HepG2 (cell line): ENCODE measurements at regions not wholly inside any gene's neighbourhood (a gene's known extent, or its start where the extent isn't known, plus 50 kb on each side); places are given as distances from the start of the nearest gene placed in this dataset.

ENCODE experiments used
- ATAC-seq: fragments of 200-7000 bp; cut with Tn5 transposase; 3 replicates; pipeline ENCODE4 v1.9.1; 2020; ENCODE audit warnings: mild to moderate bottlenecking, moderate library complexity
- BruUV-seq: library from RNA; stranded (reverse); fragments of 400-500 nt; replicated peaks from 2 replicates; lab custom pipeline; 2021; lab: Mats Ljungman, UMichigan
- CTCF ChIA-PET: fragments of 300-600 bp; formaldehyde crosslinking; extraction: SDS; loops from one replicate; lab custom pipeline; 2021; ENCODE audit warnings: low total read pairs, inconsistent platforms, low intra/inter-chr PET ratio; lab: Yijun Ruan, JAX
- POLR2A ChIA-PET: fragments of 350-600 bp; sonication (Branson Sonifier 250); formaldehyde crosslinking; loops from one replicate; lab custom pipeline; 2020; ENCODE audit warnings: antibody characterized with exemption, inconsistent platforms; lab: Yijun Ruan, JAX
- DNase-seq: peaks from one replicate; pipeline ENCODE4 v3.0.0-alpha.2; 2015; ENCODE audit warnings: low spot score
- FAIRE-seq: peaks from 3 replicates; lab custom pipeline; 2011; peaks lifted over from hg19 to GRCh38; lab: Jason Lieb, UNC
- H2AFZ ChIP-seq: one replicate; pipeline ENCODE4 v1.6.1; 2011; ENCODE audit warnings: low read length, inconsistent platforms
- H3K27ac ChIP-seq: fragments of 300-600 bp; 3 replicates; pipeline ENCODE4 v1.8.0; 2011; ENCODE audit warnings: mixed run types, mild to moderate bottlenecking, mixed read lengths, low read length, inconsistent platforms; ENCODE audit not compliant: insufficient read depth; ENCODE audit errors: extremely low read length
- H3K27me3 ChIP-seq, 2 experiments: fragments of 200-600 bp in 1 of 2; 2 replicates in 1 of 2; 3 replicates in 1 of 2; pipeline versions ENCODE4 v1.6.0 to v1.8.0; 2011; ENCODE audit warnings: low read length in 2 of 2, mild to moderate bottlenecking in 2 of 2, moderate library complexity in 2 of 2, inconsistent platforms in 1 of 2; ENCODE audit not compliant: insufficient read depth in 2 of 2, control insufficient read depth in 1 of 2
- H3K36me3 ChIP-seq, 2 experiments: fragments of 200-600 bp in 1 of 2; replicated peaks in 1 of 2; 2 replicates in 1 of 2; 3 replicates in 1 of 2; pipeline versions ENCODE4 v1.5.1 to v1.8.0; 2011; ENCODE audit warnings: low read length in 2 of 2, inconsistent platforms in 1 of 2; ENCODE audit not compliant: insufficient read depth in 2 of 2, control insufficient read depth in 1 of 2
- H3K4me1 ChIP-seq: 2 replicates; pipeline ENCODE4 v1.5.1; 2012; ENCODE audit warnings: low read length, inconsistent platforms; ENCODE audit not compliant: insufficient read depth
- H3K4me2 ChIP-seq: 2 replicates; pipeline ENCODE4 v1.6.0; 2011; ENCODE audit warnings: low read depth, low read length, inconsistent platforms
- H3K4me3 ChIP-seq, 3 experiments: fragments of 200-600 bp in 1 of 3; sonication (generic), shearing (Covaris generic) in 1 of 3; replicated peaks in 1 of 3; 2 replicates each; pipeline ENCODE4 v1.5.1; 2011 to 2016; ENCODE audit warnings: low read length in 3 of 3, inconsistent platforms in 2 of 3, low read depth in 2 of 3, mild to moderate bottlenecking in 2 of 3, control low read depth in 1 of 3, mixed read lengths in 1 of 3; ENCODE audit not compliant: insufficient read depth in 1 of 3
- H3K79me2 ChIP-seq: one replicate; pipeline ENCODE4 v1.6.1; 2011; ENCODE audit warnings: low read length, inconsistent platforms; ENCODE audit not compliant: insufficient read depth
- H3K9ac ChIP-seq: 2 replicates; pipeline ENCODE4 v1.6.0; 2011; ENCODE audit warnings: mild to moderate bottlenecking, low read depth, low read length, inconsistent platforms; ENCODE audit not compliant: insufficient read depth
- H3K9me3 ChIP-seq: 2 replicates; pipeline ENCODE4 v1.5.1; 2012; ENCODE audit warnings: mild to moderate bottlenecking, low read length
- H4K20me1 ChIP-seq: 2 replicates; pipeline ENCODE4 v1.6.0; 2011; ENCODE audit warnings: inconsistent platforms, mild to moderate bottlenecking, low read length, moderate library complexity; ENCODE audit not compliant: insufficient read depth
- AFF4 ChIP-seq: sonication (generic); formaldehyde crosslinking; IDR thresholded peaks from 2 replicates; pipeline ENCODE4 v1.4.0; 2020; ENCODE audit warnings: missing genetic modification reagents
- ATF4 ChIP-seq, 2 experiments: fragments of 450-650 bp in 1 of 2; sonication (generic) in 1 of 2; formaldehyde crosslinking; IDR thresholded peaks; 2 replicates each; pipeline versions ENCODE4 v1.5.0 to v1.8.0; 2020 to 2022; ENCODE audit warnings: mild to moderate bottlenecking in 1 of 2, missing genetic modification reagents in 1 of 2
- ATF7 ChIP-seq, 2 experiments: fragments of 450-650 bp in 1 of 2; sonication (generic) in 1 of 2; formaldehyde crosslinking in 1 of 2; IDR thresholded peaks; 2 replicates each; pipeline versions ENCODE4 v1.4.0 to v1.6.1; 2016 to 2020; ENCODE audit warnings: antibody characterized with exemption in 1 of 2, mild to moderate bottlenecking in 1 of 2, missing genetic modification reagents in 1 of 2
- HOXA3 ChIP-seq: sonication (generic); formaldehyde crosslinking; IDR thresholded peaks from 2 replicates; pipeline ENCODE4 v1.5.0; 2020; ENCODE audit warnings: missing genetic modification reagents
- KLF6 ChIP-seq: IDR thresholded peaks from 2 replicates; pipeline ENCODE4 v1.8.0; 2016; ENCODE audit warnings: missing biosample characterization, missing genetic modification reagents
- NR2F2 ChIP-seq: IDR thresholded peaks from 2 replicates; pipeline ENCODE4 v1.6.1; 2012; ENCODE audit warnings: low read depth, inconsistent platforms, borderline replicate concordance
- PBX2 ChIP-seq: IDR thresholded peaks from 2 replicates; pipeline ENCODE4 v1.6.1; 2016; ENCODE audit warnings: control low read depth
- SSRP1 ChIP-seq: IDR thresholded peaks from 2 replicates; pipeline ENCODE4 v1.6.1; 2016; ENCODE audit warnings: control low read depth
- ZNF616 ChIP-seq: sonication (generic); formaldehyde crosslinking; IDR thresholded peaks from 2 replicates; pipeline ENCODE4 v1.5.0; 2020; ENCODE audit warnings: low read depth, mild to moderate bottlenecking, missing genetic modification reagents
- ZNF775 ChIP-seq: sonication (generic); formaldehyde crosslinking; IDR thresholded peaks from 2 replicates; pipeline ENCODE4 v1.4.0; 2020; ENCODE audit warnings: missing genetic modification reagents, mild to moderate bottlenecking, moderate library complexity, borderline replicate concordance
- ZNF800 ChIP-seq: sonication (generic); formaldehyde crosslinking; IDR thresholded peaks from 2 replicates; pipeline ENCODE4 v1.4.0; 2020; ENCODE audit warnings: missing genetic modification reagents
- ZUFSP ChIP-seq: sonication (generic); formaldehyde crosslinking; IDR thresholded peaks from 2 replicates; pipeline ENCODE4 v1.9.0; 2021; ENCODE audit warnings: missing genetic modification reagents, mild to moderate bottlenecking, borderline replicate concordance
- WGBS: methylation state at CpG from one replicate; pipeline ENCODE4 v1.1.6; 2017; ENCODE audit warnings: low lambda C conversion rate; 5-methylcytosine and 5-hydroxymethylcytosine counted together
- in situ Hi-C: cut with HindIII; loops from 2 replicates; pipeline ENCODE4 v1.10.0; 2017; ENCODE audit warnings: low pct_unique_long_range_greater_than_20kb; ENCODE audit not compliant: extremely low pct_ligation_motif_present
- intact Hi-C: fragments of 100-400 bp; cut with micrococcal nuclease; formaldehyde crosslinking; loops from one replicate; pipeline ENCODE4 v1.10.0; 2022; ENCODE audit not compliant: unreplicated experiment

- TF ChIP-seq PBX2 (no peak), ATF7 (IDR thresholded peaks at IDR 0.05) (peak; percentile 69), ATF7 (CRISPR knock-in tag; IDR thresholded peaks at IDR 0.05) (no peak)
These were observed 583.8 kb upstream of the GJE1 start (continued) for GRCh38 chr6:141548966-141549365.

- in situ Hi-C loops (no loop called here), intact Hi-C loops (no loop called here)
- Histone ChIP-seq H3K4me3 (no peak overlapping the region), H3K79me2 (no peaks in the 10 kb centered on the region), H3K27ac (no peak overlapping the region), H4K20me1 (no peaks in the 10 kb centered on the region), H3K36me3 (no peaks in the 10 kb centered on the region), H3K9ac (no peak overlapping the region), H3K4me2 (no peak overlapping the region), H3K9me3 (no peaks in the 10 kb centered on the region), H3K27me3 (no peaks in the 10 kb centered on the region; a peak in 1 of 5 replicates), H3K4me1 (no peaks in the 10 kb centered on the region), H2AFZ (no peak overlapping the region)
- ChIA-PET POLR2A (no interaction called here), CTCF (no interaction called here)
- WGBS: 0% methylated on average over 1 of the region's 1 CpG
- DNase-seq (no peak), ATAC-seq (no peak), FAIRE-seq (no peak)
- no TSS peak for BruUV-seq
- TF ChIP-seq ZNF616 (no peak), AFF4 (CRISPR knock-in tag) (no peak), ZUFSP (CRISPR knock-in tag) (no peak), NR2F2 (no peak), HOXA3 (no peak), KLF6 (CRISPR knock-in tag) (no peak), ATF4 (CRISPR knock-in tag; IDR thresholded peaks at IDR 0.05) (no peak), ZNF775 (CRISPR knock-in tag) (no peak), SSRP1 (CRISPR knock-in tag) (no peak), ZNF800 (CRISPR knock-in tag) (no peak)
These were observed 591.0 kb upstream of the GJE1 start for GRCh38 chr6:141541581-141542324.
